HL-60 (cell line): ENCODE measurements at regions not wholly inside any gene's neighbourhood (a gene's known extent, or its start where the extent isn't known, plus 50 kb on each side); places are given as distances from the start of the nearest gene placed in this dataset.

ENCODE experiments used
- CTCF ChIP-seq: IDR thresholded peaks from one replicate; pipeline ENCODE4 v1.5.1; 2011; ENCODE audit warnings: low read length, control low read depth, inconsistent platforms; ENCODE audit not compliant: insufficient read depth
- GABPA ChIP-seq: IDR thresholded peaks from 2 replicates; pipeline ENCODE4 v1.6.1; 2012; ENCODE audit warnings: low read depth
- POLR2AphosphoS5 ChIP-seq: IDR thresholded peaks from 2 replicates; pipeline ENCODE4 v1.6.1; 2012; ENCODE audit warnings: low read depth
- REST ChIP-seq: IDR thresholded peaks from 2 replicates; pipeline ENCODE4 v1.6.1; 2012; ENCODE audit warnings: low read depth; ENCODE audit not compliant: insufficient replicate concordance
- SPI1 ChIP-seq: IDR thresholded peaks from 2 replicates; pipeline ENCODE4 v1.6.1; 2012; ENCODE audit warnings: low read depth, mild to moderate bottlenecking, borderline replicate concordance

GRCh38 chr9:86633945-86634344 lies 279.7 kb upstream of the TUT7 start:
- TF ChIP-seq POLR2AphosphoS5 (no peak), REST (no peak), CTCF (no peak), GABPA (no peak), SPI1 (no peak)
